ENCODE measurements at regions not wholly inside any gene's neighbourhood (a gene's known extent, or its start where the extent isn't known, plus 50 kb on each side); places are given as distances from the start of the nearest gene placed in this dataset.

DNA sequence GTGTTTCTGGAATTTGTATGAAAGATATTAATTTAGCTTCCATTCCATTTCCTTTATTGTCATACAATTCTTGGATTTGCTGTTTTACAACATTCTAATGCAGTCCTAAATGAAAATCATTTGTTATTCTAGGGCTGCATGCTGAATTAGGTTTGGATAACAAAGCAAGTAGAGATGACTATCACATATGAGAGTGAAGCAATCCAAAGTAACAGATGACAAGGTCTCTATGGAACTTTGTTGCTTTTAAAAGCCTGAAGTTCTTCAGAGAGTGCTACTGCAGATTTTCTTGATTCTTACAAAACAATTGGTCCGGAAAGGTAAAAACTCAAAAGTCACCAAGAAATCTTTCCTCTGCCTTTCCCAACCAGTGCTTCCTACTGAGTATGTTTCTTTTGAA, 56.9 kb upstream of the VCAN start (continued):
- TF ChIP-seq, protein P1, sequence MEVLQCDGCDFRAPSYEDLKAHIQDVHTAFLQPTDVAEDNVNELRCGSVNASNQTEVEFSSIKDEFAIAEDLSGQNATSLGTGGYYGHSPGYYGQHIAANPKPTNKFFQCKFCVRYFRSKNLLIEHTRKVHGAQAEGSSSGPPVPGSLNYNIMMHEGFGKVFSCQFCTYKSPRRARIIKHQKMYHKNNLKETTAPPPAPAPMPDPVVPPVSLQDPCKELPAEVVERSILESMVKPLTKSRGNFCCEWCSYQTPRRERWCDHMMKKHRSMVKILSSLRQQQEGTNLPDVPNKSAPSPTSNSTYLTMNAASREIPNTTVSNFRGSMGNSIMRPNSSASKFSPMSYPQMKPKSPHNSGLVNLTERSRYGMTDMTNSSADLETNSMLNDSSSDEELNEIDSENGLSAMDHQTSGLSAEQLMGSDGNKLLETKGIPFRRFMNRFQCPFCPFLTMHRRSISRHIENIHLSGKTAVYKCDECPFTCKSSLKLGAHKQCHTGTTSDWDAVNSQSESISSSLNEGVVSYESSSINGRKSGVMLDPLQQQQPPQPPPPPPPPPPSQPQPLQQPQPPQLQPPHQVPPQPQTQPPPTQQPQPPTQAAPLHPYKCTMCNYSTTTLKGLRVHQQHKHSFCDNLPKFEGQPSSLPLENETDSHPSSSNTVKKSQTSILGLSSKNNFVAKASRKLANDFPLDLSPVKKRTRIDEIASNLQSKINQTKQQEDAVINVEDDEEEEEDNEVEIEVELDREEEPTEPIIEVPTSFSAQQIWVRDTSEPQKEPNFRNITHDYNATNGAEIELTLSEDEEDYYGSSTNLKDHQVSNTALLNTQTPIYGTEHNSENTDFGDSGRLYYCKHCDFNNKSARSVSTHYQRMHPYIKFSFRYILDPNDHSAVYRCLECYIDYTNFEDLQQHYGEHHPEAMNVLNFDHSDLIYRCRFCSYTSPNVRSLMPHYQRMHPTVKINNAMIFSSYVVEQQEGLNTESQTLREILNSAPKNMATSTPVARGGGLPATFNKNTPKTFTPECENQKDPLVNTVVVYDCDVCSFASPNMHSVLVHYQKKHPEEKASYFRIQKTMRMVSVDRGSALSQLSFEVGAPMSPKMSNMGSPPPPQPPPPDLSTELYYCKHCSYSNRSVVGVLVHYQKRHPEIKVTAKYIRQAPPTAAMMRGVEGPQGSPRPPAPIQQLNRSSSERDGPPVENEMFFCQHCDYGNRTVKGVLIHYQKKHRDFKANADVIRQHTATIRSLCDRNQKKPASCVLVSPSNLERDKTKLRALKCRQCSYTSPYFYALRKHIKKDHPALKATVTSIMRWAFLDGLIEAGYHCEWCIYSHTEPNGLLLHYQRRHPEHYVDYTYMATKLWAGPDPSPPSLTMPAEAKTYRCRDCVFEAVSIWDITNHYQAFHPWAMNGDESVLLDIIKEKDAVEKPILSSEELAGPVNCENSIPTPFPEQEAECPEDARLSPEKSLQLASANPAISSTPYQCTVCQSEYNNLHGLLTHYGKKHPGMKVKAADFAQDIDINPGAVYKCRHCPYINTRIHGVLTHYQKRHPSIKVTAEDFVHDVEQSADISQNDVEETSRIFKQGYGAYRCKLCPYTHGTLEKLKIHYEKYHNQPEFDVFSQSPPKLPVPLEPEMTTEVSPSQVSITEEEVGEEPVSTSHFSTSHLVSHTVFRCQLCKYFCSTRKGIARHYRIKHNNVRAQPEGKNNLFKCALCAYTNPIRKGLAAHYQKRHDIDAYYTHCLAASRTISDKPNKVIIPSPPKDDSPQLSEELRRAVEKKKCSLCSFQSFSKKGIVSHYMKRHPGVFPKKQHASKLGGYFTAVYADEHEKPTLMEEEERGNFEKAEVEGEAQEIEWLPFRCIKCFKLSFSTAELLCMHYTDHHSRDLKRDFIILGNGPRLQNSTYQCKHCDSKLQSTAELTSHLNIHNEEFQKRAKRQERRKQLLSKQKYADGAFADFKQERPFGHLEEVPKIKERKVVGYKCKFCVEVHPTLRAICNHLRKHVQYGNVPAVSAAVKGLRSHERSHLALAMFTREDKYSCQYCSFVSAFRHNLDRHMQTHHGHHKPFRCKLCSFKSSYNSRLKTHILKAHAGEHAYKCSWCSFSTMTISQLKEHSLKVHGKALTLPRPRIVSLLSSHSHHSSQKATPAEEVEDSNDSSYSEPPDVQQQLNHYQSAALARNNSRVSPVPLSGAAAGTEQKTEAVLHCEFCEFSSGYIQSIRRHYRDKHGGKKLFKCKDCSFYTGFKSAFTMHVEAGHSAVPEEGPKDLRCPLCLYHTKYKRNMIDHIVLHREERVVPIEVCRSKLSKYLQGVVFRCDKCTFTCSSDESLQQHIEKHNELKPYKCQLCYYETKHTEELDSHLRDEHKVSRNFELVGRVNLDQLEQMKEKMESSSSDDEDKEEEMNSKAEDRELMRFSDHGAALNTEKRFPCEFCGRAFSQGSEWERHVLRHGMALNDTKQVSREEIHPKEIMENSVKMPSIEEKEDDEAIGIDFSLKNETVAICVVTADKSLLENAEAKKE (CRISPR knock-in tag; IDR thresholded peaks at IDR 0.05): no peak
- TF ChIP-seq, protein P2, sequence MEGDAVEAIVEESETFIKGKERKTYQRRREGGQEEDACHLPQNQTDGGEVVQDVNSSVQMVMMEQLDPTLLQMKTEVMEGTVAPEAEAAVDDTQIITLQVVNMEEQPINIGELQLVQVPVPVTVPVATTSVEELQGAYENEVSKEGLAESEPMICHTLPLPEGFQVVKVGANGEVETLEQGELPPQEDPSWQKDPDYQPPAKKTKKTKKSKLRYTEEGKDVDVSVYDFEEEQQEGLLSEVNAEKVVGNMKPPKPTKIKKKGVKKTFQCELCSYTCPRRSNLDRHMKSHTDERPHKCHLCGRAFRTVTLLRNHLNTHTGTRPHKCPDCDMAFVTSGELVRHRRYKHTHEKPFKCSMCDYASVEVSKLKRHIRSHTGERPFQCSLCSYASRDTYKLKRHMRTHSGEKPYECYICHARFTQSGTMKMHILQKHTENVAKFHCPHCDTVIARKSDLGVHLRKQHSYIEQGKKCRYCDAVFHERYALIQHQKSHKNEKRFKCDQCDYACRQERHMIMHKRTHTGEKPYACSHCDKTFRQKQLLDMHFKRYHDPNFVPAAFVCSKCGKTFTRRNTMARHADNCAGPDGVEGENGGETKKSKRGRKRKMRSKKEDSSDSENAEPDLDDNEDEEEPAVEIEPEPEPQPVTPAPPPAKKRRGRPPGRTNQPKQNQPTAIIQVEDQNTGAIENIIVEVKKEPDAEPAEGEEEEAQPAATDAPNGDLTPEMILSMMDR (conservative IDR thresholded peaks at IDR 0.05; ENCODE audit: low read depth in 2 of 2): no peak
- TF ChIP-seq ZNF331 (CRISPR knock-in tag; IDR thresholded peaks at IDR 0.05; ENCODE audit: low read depth) (no peak), NANOG (IDR thresholded peaks at IDR 0.05; ENCODE audit: borderline replicate concordance) (no peak), CREB1 (CRISPR knock-in tag; IDR thresholded peaks at IDR 0.05; ENCODE audit: low read depth) (no peak), EZH2phosphoT487 (IDR thresholded peaks at IDR 0.05; ENCODE audit: unreplicated experiment) (no peak), EZH2 (IDR thresholded peaks at IDR 0.05; ENCODE audit: low read depth, unreplicated experiment) (no peak), ZNF114 (CRISPR knock-in tag; IDR thresholded peaks at IDR 0.05) (no peak), STAT1 (IDR thresholded peaks at IDR 0.05; ENCODE audit: unreplicated experiment) (no peak)
- TF ChIP-seq, protein P3, sequence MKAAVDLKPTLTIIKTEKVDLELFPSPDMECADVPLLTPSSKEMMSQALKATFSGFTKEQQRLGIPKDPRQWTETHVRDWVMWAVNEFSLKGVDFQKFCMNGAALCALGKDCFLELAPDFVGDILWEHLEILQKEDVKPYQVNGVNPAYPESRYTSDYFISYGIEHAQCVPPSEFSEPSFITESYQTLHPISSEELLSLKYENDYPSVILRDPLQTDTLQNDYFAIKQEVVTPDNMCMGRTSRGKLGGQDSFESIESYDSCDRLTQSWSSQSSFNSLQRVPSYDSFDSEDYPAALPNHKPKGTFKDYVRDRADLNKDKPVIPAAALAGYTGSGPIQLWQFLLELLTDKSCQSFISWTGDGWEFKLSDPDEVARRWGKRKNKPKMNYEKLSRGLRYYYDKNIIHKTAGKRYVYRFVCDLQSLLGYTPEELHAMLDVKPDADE (IDR thresholded peaks at IDR 0.05): no peak
